ENCODE measurements at regions not wholly inside any gene's neighbourhood (a gene's known extent, or its start where the extent isn't known, plus 50 kb on each side); places are given as distances from the start of the nearest gene placed in this dataset.

- TF ChIP-seq CTCF (IDR thresholded peaks at IDR 0.05) = no peak
- no peak for TF ChIP-seq POLR2A (IDR thresholded peaks at IDR 0.05)
Measured at GRCh38 chr18:28916456-28916855, 739.5 kb upstream of the CDH2 start.
